H1 (cell line): ENCODE measurements at regions not wholly inside any gene's neighbourhood (a gene's known extent, or its start where the extent isn't known, plus 50 kb on each side); places are given as distances from the start of the nearest gene placed in this dataset.

Experiments used
- BACH1 ChIP-seq: IDR thresholded peaks from 2 replicates; pipeline ENCODE4 v1.6.1; 2012; ENCODE audit warnings: low read length, improper control_type of control experiment
- GTF2F1 ChIP-seq: IDR thresholded peaks from 2 replicates; pipeline ENCODE4 v1.6.1; 2012; ENCODE audit warnings: low read depth, low read length, improper control_type of control experiment, borderline replicate concordance
- POLR2A ChIP-seq, 2 experiments: IDR thresholded peaks; 1 replicate in 1 of 2; 2 replicates in 1 of 2; pipeline ENCODE4 v1.6.1; 2011; ENCODE audit warnings: low read depth in 2 of 2, low read length in 2 of 2, mild to moderate bottlenecking in 2 of 2; ENCODE audit errors: control extremely low read depth in 1 of 2
- SIN3A ChIP-seq, 2 experiments: IDR thresholded peaks in 1 of 2; conservative IDR thresholded peaks in 1 of 2; 2 replicates each; pipeline ENCODE4 v1.6.1; 2011 to 2012; ENCODE audit warnings: low read length in 2 of 2, improper control_type of control experiment in 1 of 2, low read depth in 1 of 2, mild to moderate bottlenecking in 1 of 2
- SP1 ChIP-seq: IDR thresholded peaks from 2 replicates; pipeline ENCODE4 v1.6.1; 2011; ENCODE audit warnings: low read depth, low read length
- SRF ChIP-seq: IDR thresholded peaks from 2 replicates; pipeline ENCODE4 v1.6.1; 2011; ENCODE audit warnings: mild to moderate bottlenecking, low read depth, low read length, moderate library complexity
- TF ChIP-seq, protein P1 (sequence below), 3 experiments: IDR thresholded peaks; 1 replicate in 2 of 3; 2 replicates in 1 of 3; pipeline versions ENCODE4 v1.5.1 to v1.6.1; 2011; ENCODE audit warnings: low read length in 3 of 3, mild to moderate bottlenecking in 3 of 3, inconsistent platforms in 2 of 3, low read depth in 1 of 3, moderate library complexity in 1 of 3; ENCODE audit not compliant: insufficient read depth in 1 of 3; ENCODE audit errors: control extremely low read depth in 1 of 3

- TF ChIP-seq BACH1 (no peak), GTF2F1 (no peak), SP1 (no peak), SIN3A (conservative IDR thresholded peaks at IDR 0.05 in 1 of 2, IDR thresholded peaks at IDR 0.05 in 1 of 2; ENCODE audit: low read depth in 1 of 2, low read length in 2 of 2) (no peak), SRF (no peak), POLR2A (IDR thresholded peaks at IDR 0.05; ENCODE audit: control extremely low read depth in 1 of 2, low read depth in 2 of 2, low read length in 2 of 2) (no peak)
- TF ChIP-seq, protein P1, sequence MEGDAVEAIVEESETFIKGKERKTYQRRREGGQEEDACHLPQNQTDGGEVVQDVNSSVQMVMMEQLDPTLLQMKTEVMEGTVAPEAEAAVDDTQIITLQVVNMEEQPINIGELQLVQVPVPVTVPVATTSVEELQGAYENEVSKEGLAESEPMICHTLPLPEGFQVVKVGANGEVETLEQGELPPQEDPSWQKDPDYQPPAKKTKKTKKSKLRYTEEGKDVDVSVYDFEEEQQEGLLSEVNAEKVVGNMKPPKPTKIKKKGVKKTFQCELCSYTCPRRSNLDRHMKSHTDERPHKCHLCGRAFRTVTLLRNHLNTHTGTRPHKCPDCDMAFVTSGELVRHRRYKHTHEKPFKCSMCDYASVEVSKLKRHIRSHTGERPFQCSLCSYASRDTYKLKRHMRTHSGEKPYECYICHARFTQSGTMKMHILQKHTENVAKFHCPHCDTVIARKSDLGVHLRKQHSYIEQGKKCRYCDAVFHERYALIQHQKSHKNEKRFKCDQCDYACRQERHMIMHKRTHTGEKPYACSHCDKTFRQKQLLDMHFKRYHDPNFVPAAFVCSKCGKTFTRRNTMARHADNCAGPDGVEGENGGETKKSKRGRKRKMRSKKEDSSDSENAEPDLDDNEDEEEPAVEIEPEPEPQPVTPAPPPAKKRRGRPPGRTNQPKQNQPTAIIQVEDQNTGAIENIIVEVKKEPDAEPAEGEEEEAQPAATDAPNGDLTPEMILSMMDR (IDR thresholded peaks at IDR 0.05; ENCODE audit: control extremely low read depth in 1 of 3, insufficient read depth in 1 of 3, low read depth in 1 of 3, low read length in 3 of 3) = no peak
Observed at GRCh38 chr7:54859545-54859944, 100.5 kb upstream of the SEC61G start.
